IPS-18a (cell line): ENCODE measurements at regions not wholly inside any gene's neighbourhood (a gene's known extent, or its start where the extent isn't known, plus 50 kb on each side); places are given as distances from the start of the nearest gene placed in this dataset.

ENCODE experiments used
- H3K27ac ChIP-seq: one replicate; pipeline ENCODE4 v1.5.1; 2013; ENCODE audit warnings: low read length
- H3K27me3 ChIP-seq: one replicate; pipeline ENCODE4 v1.6.1; 2013; ENCODE audit warnings: mild to moderate bottlenecking, low read length; ENCODE audit not compliant: control insufficient read depth, insufficient read depth
- H3K36me3 ChIP-seq: one replicate; pipeline ENCODE4 v1.6.1; 2013; ENCODE audit warnings: low read depth, low read length; ENCODE audit not compliant: control insufficient read depth
- H3K4me1 ChIP-seq: one replicate; pipeline ENCODE4 v1.6.1; 2013; ENCODE audit warnings: low read depth, low read length; ENCODE audit not compliant: control insufficient read depth
- H3K4me3 ChIP-seq: one replicate; pipeline ENCODE4 v1.5.1; 2013; ENCODE audit warnings: low read length
- H3K9ac ChIP-seq: one replicate; pipeline ENCODE4 v1.6.1; 2013; ENCODE audit warnings: mild to moderate bottlenecking, low read length, moderate library complexity
- H3K9me3 ChIP-seq: one replicate; pipeline ENCODE4 v1.6.1; 2013; ENCODE audit warnings: low read depth, low read length; ENCODE audit not compliant: control insufficient read depth

DNA sequence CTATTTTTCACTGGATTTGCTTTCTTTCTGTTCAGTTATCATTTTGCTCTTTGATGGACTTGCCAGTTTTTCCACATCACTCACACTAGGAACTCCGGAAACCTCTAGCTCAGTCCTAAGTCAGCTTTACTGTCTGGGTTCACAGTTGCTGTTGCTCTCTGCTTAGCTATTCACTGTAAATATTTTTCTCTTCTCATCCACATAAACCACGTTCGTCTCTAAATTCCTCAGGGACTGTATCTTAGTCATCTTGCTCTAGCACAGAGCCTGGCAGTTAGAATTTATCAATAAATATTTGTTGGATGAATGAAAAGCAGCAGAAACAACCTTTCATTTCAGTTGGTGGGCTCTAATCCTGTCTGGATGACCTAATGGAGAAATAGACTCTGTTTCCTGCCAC, 119.4 kb upstream of the DMD start:
- Histone ChIP-seq H3K9me3 (no peaks in the 10 kb centered on the region), H3K4me3 (no peak overlapping the region), H3K27ac (no peak overlapping the region), H3K27me3 (no peaks in the 10 kb centered on the region), H3K4me1 (peaks cover 7% of the 10 kb centered on the region), H3K36me3 (no peaks in the 10 kb centered on the region), H3K9ac (no peak overlapping the region)

DNA sequence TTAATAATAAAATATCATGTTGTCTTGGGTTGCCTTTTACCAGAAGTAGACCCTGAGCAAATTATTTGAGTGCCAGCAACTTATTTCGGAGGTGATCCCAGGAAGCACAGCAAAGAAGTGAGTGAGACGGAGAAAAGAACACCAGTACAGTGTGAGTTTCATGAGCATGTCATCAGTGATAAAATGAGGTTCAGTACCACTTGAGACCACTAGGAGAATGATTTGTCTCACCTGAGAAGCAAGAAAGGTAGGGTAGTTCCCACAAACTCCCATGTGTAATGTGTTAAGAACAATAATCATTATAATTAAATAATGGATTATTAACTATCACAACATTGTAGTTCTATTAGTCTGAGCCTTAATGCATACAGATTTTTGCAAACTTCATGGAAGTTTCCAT, 112.8 kb upstream of the DMD start:
- Histone ChIP-seq H3K27me3 (no peaks in the 10 kb centered on the region), H3K9me3 (no peaks in the 10 kb centered on the region), H3K9ac (no peak overlapping the region), H3K27ac (no peak overlapping the region), H3K36me3 (no peaks in the 10 kb centered on the region), H3K4me1 (peaks cover 4% of the 10 kb centered on the region), H3K4me3 (no peak overlapping the region)

DNA sequence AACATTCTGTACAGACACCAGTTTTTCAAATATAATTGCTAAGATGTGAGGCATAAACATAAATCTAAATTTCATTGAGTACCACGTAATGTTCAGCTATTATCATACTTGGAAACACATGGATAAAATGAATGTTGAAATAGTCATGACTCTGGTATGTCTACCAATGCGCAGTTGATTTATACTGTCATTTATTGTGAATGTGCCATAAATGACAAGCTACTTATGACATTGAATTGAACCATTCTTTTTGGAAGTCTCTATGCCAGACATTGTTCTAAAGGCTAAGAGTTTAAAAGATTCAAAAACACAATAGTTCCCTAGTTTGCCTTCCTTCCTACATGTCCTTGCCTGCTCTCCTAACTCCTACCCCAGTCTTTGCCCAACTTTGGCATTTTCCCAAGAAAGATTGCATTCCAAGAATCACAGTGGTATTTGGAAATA, 96.6 kb upstream of the DMD start:
- Histone ChIP-seq H3K27ac (no peak overlapping the region), H3K27me3 (no peaks in the 10 kb centered on the region), H3K9me3 (peaks cover 2% of the 10 kb centered on the region), H3K36me3 (no peaks in the 10 kb centered on the region), H3K4me3 (no peak overlapping the region), H3K9ac (no peak overlapping the region), H3K4me1 (no peaks in the 10 kb centered on the region)

- H3K27ac ChIP-seq, result no peak overlapping the region
These were observed 87.3 kb upstream of the DMD start for GRCh38 chrX:33298622-33299021.

GRCh38 chrX:33285550-33285949, 74.2 kb upstream of the DMD start:
- Histone ChIP-seq H3K9ac (no peak overlapping the region), H3K9me3 (no peaks in the 10 kb centered on the region), H3K27me3 (no peaks in the 10 kb centered on the region), H3K36me3 (no peaks in the 10 kb centered on the region), H3K4me1 (no peaks in the 10 kb centered on the region), H3K27ac (no peak overlapping the region), H3K4me3 (no peak overlapping the region)

More at GRCh38 chrX:33298622-33299021, 87.3 kb upstream of the DMD start:
- no peak overlapping the region for H3K9ac ChIP-seq
- no peaks in the 10 kb centered on the region for H3K4me1 ChIP-seq
- H3K36me3 ChIP-seq, result no peaks in the 10 kb centered on the region
- no peak overlapping the region for H3K4me3 ChIP-seq
- peaks cover 2% of the 10 kb centered on the region for H3K9me3 ChIP-seq
- no peaks in the 10 kb centered on the region for H3K27me3 ChIP-seq

DNA sequence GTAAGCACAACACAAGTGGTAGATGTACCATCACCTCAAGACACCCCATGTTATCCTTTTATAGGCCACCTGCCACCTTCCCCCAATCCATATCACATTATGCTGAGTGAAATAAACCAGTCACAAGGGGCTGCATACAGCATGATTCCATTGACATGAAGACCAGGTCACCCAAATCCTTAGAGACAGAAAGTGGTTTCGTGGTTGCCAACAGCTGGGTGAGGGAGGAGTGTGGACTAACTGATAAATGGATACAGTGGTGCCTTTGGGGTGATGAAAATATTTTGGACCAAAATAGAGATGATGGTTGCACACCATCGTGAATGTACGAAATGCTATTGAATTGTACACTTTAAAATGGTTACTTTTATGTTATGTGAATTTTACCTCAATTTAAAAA, 65.7 kb upstream of the DMD start:
- no peak overlapping the region for H3K27ac ChIP-seq

GRCh38 chrX:33273535-33273934, 62.2 kb upstream of the DMD start:
- Histone ChIP-seq H3K9me3 (no peaks in the 10 kb centered on the region), H3K4me3 (no peak overlapping the region), H3K36me3 (no peaks in the 10 kb centered on the region), H3K27ac (no peak overlapping the region), H3K9ac (no peak overlapping the region), H3K4me1 (no peaks in the 10 kb centered on the region), H3K27me3 (no peaks in the 10 kb centered on the region)

More for the DNA sequence above, 65.7 kb upstream of the DMD start:
- no peak overlapping the region for H3K4me3 ChIP-seq
- H3K36me3 ChIP-seq, result no peaks in the 10 kb centered on the region
- no peaks in the 10 kb centered on the region for H3K4me1 ChIP-seq
- no peaks in the 10 kb centered on the region for H3K9me3 ChIP-seq
- H3K27me3 ChIP-seq, result no peaks in the 10 kb centered on the region
- H3K9ac ChIP-seq, result no peak overlapping the region

- Histone ChIP-seq H3K9me3 (no peaks in the 10 kb centered on the region), H3K4me3 (no peak overlapping the region), H3K36me3 (no peaks in the 10 kb centered on the region), H3K27me3 (no peaks in the 10 kb centered on the region), H3K4me1 (no peaks in the 10 kb centered on the region), H3K27ac (no peak overlapping the region), H3K9ac (no peak overlapping the region)
These were observed 61.6 kb upstream of the DMD start for GRCh38 chrX:33272986-33273385.
